ENCODE measurements at regions not wholly inside any gene's neighbourhood (a gene's known extent, or its start where the extent isn't known, plus 50 kb on each side); places are given as distances from the start of the nearest gene placed in this dataset.
"Not testable (repeated sequence)": the region's sequence is repeated elsewhere in the genome, so short reads cannot be mapped to it uniquely, and the experiment has no call there.

DNA sequence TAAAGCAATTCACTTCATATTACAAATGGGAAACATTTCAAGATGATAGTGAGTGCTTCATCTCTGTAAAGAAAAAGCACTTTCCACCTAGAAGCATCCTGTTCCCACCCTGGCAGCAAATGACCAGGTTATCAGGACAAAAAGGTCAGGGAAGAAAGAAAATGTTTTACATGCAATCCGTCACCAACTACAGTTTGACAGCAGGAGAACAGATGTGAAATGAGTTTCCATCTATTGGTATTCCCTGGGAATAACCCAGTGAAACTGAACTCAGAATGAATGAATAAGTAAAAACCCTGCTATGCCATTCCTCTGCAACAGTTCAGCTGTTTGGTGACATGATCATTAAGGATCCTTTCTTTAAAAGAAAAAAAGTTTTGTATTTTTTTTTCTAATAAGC lies 67.6 kb downstream of the HTR1A start:
- no peak for DNase-seq

DNA sequence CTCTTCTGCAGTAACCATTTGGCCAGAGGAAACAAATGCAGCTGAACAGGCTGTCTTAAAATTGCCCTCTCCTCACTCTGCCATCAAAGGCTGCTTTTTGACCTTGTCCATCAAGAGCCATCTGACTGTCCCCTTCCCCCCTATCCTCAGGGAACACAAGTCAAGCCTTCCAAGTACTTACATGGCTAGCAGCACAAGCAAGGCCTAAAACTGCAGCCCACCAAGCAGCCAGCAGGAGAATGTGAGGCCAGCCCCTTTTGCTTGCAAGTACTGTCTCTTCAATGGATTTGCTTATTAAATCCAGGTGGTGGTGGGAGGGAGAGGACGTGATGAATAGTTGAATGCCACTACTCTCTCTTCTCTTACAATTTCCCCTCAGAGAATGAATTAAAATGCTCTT lies 83.5 kb downstream of the HTR1A start:
- DNase-seq = no peak

DNA sequence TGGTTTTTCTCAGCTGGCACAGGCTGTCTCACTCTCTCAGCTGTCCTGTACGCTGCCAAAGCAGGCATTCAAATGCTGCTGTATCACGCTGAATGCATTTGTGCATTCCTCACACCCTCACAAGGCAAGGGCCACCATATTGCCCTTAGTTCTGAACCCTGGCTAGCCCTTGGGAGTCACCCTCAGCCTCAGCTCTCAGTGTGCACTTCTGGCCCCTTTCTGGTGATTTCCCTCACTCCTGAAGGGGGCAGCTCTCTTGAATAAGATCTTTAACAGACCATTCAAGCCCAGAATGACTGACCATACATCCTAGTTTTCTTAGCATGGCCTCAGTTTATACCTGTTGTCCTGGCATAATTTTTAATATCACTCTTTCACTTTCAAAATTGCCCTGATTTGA lies 84.3 kb downstream of the HTR1A start:
- DNase-seq = no peak

DNA sequence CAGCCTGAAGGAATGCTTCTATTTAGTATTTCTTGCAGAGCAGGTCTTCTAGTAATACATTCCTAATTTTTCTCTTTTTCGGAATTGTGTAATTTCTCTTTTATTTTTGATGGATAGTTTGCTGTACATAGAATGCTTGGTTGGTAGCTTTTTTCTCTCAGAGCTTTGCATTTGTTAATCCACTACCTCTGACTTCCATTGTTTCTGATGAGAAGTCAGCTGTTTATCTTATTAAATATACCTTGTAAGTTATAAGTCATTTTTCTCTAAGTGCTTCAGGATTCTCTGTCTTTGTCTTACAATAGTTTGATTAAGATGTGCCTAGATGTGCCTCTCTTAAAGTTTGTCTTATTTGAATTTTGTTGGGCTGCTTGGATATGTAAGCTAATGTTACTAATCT lies 101.9 kb downstream of the HTR1A start:
- DNase-seq = no peak

DNA sequence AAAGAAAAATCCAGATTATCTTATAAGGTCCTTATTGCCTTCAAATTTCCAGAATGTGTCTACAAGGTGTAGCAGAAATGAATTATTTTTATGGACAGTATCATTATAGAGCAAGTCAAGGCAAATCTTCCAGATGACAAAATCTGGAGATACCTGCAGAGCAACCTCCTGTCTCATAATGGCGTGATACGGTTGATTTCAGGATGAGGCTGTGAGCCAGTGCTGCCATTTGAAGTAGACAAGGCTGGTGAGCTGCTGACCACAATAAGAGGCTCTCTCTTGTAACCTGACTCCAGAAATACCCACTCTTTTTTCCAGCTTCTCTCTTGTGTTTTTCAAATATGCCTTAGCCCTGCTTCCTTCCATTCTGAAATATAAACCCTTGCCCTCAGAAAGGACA lies 108.2 kb downstream of the HTR1A start:
- no peak for DNase-seq

DNA sequence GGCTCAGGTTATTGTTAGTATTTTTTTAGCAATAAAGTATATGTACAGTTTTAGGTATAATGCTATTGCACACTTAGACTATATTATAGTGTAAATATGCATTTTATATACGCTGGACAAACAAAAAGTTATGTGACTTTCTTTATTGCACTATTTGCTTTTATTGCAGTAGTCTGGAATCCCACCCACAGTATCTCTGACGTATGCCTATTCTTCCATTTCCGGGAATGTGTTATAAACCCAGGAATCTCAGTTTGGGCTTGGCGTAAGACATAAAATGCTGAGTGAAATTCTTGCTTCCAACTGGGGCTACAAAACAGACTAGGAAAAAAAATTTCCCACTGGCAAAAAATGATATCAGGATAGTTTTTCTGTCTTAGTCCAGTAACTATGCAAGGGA lies 119.1 kb downstream of the HTR1A start:
- no peak for DNase-seq

DNA sequence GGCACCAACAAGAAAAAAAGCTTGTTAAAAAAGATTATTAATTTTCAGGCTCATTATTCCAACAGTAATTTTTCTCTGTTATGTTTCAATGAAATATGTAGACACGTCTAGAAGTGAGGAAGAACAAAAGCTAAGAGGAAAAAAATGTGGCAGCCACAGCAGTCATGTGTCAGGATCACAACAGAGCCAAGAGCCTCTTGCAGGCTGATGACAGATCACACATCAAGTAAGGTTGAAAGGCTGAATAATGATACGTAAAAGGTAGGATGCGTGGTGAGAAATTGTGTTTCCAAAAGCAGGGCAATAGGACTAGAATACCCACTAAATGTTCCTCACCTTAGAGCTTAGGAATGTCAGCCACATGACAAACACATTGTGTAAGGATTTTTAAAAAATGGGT lies 124.8 kb downstream of the HTR1A start:
- no peak for DNase-seq

DNA sequence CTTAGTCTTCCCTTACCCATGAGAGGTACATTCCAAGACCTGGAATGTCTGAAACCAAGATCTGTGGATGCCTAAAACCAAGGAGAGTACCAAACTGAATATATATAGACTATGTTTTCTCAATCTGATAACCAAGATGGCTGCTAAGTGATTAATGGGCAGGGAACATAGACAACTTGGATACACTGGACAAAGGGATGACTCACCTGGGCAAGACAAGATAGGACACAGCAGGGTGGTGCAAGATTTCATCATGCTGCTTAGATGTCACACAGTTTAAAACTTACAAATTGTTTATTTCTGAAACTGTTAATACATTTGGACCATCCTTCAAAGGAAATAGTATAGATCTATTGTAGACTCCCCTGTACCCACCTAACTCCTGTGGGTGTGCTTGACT lies 130.9 kb downstream of the HTR1A start:
- DNase-seq = no peak

DNA sequence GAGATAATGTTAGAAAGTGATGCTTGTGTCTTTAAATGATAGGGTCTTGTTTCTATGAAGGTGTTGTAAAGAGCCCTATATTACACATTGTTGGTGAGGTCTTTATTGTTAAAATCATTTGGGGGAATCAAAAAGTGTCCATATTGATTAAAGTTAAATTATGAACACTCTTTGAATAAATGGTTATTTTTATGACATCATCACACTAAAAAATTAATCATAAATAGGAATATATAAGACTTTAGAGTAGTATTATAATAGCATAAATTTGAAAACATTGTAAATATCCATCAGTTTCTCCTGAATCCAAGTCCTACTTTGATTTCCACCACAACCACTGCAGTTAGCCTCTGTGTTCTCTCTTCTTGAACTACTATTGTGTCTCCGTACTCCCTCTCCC lies 136.3 kb downstream of the HTR1A start:
- no peak for DNase-seq

DNA sequence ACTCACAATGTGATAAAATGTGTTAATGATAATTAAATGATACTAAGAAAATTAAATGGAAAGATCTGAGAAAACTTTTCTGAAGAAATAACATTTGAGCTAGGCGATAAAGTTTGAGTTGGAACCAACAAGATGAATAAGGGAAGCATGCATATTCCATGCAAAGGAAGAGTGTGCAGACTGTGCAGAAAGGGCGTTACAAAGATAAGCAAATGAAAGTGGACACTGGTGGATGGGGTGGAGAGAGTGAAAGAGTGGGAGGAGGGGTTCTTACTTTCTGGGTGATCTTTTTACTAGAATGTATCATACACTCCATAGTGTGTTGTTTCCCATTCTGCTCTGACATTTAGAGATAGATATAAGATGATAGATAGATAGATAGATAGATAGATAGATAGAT lies 138.7 kb downstream of the HTR1A start:
- no peak for DNase-seq

DNA sequence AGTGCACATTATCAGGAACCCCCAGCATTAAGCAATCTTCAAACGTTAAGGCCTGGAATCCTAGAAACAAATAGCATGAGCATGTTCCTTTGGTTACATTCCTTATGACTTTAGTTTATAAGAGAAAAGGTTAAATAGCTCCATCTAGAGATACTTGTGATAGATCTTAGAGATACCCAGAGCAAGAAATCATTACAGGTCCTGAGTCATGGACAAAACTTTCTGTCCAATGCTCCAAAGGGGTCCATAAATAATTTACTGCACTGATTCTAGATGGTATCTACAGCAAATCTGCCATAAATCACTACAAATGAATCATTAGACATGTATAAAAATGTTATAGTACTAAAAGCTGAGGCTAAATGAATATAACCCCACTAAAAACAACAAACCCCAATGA lies 139.6 kb downstream of the HTR1A start:
- DNase-seq = no peak

DNA sequence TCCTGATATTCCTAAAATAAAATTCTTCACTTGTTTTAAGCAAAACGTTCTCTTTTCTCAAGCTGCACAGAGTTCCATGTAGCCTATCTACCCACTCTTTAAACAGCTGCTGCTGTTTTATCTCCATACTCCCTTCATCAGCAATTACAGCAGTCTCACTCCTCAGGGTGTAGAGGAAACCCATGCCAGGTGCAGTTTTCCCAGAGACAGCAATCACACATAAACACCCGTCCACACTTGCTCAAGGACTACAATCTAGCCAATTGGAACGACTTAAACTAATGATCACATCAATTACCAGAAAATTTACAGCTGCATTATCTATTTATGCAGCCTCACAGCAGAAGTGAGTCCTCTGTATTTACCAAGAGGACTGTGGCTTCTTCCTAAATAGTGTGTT lies 141.7 kb downstream of the HTR1A start:
- DNase-seq = no peak

DNA sequence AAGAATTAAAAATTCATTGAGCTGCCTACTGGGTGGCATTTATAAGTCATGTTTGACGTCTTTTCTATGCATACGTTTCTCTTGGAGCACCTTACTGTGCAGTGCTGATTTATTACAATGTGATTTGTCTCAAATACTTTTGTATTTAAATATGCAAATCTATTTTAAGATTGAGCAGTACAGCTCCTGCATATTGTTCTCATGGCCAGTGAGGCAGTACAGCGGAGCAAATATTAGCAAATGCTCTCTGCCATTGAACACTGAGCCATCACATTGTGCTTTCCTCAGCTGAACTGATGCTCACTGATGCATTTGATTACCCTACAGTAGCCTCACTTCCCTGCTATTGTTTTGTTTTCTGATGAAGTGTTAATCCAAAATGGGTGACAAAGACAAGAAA lies 149.6 kb downstream of the HTR1A start:
- DNase-seq = no peak

DNA sequence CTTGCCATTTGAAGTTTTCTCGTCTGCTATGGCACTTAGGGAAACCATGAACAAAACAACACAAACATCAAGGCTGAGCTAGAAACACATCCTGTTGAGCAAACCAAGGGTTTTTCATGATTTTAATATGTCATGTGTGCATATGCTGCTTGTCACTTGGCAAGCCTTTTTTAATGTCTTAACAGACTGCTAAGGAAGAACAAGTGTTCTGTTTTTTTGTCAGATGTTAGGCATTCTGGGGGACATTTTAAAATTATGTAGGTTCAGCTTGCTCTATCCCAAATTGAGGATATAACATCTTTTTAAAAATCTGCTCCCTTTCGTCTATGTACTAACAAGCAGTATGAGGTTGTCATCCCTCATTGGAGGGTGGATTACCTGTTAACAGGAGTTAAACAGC lies 150.3 kb downstream of the HTR1A start:
- no peak for DNase-seq

DNA sequence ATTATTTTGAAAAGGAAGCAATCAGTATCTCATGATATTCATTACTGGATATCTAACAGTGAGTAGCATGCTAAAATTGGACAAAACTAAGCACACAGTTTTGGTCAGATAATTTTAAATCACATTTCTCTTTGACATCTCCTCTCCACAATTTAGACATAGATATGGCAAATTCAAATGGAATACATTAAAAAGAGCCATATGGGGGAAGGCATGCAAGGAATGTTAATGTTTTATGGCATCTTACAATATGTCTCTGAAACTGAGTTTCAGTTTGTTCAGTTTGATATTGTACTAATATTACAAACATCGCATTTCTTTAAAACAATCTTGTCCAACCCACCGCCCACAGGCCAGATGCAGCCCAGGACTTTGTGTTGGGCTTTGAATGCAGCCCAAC lies 151.0 kb downstream of the HTR1A start:
- no peak for DNase-seq

DNA sequence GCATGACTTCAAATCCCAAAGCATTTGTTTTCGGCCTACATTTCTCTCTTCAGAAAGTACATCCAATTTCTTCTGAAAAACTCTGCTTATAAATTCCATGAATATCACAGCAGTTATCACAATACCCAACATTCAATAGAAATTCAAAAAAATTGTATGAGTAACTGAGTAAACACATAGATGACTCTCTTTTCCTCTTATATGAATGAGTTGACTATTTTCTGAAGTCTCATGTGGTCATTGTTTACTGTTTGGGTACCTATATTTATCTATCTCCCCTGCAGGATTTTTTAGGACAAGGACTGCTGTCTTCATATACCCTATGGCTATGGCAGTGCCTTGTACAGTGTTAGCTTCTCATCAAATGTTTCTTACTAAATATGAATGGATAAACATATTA lies 157.1 kb downstream of the HTR1A start:
- DNase-seq = no peak

DNA sequence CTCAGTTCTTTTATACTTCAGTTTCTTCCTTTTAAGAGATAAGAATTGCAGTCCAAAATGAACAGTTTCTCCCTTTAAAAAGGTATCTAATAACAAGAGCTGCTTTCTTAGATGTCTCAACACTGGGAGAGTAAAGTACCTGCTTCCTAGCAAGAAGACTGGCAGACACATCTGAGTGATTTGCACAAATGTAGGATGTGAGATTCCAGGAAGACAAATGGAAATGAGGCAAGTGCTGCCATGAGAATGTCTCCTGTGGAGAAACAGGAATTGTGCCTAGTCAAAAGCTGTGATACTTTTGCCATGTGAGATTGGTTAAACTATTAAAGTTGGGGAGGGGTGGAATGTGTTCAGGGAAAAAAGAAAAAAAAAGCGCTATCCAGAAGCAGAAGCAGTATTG lies 159.1 kb downstream of the HTR1A start:
- DNase-seq = no peak

DNA sequence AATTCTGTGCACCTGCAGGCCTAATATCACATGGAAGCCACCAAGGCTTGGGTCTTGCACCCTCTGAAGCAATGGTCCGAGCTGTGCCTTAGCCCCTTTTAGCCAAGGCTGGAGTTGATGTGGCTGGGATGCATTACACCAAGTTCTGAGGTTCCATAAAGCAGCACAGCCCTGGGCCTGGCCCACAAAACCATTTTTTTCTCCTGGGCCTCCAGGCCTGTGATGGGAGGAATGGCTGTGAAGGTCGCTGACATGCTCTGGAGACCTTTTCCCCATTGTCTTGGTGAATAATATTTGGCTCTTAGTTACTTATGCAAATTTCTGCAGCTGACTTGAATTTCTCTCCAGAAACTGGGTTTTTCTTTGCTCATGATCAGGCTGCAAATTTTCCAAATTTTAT lies 167.3 kb downstream of the HTR1A start:
- no peak for DNase-seq

DNA sequence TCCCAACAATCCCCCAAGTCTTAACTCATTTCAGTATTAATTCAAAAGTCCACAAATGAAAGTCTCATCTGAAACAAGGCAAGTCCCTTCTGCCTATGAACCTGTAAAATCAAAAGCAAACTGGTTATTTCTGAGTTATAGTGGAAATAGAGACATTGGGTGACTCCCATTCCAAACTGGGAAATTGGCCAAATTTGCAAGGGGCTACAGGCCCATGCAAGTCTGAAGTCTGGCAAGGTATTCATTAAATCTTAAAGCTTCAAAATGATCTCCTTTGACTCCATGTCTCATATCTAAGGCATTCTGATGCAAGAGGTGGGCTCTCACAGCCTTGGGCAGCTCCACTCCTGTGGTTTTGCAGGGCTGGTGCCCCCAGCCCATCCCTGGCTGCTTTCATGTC lies 167.9 kb downstream of the HTR1A start:
- no peak for DNase-seq

DNA sequence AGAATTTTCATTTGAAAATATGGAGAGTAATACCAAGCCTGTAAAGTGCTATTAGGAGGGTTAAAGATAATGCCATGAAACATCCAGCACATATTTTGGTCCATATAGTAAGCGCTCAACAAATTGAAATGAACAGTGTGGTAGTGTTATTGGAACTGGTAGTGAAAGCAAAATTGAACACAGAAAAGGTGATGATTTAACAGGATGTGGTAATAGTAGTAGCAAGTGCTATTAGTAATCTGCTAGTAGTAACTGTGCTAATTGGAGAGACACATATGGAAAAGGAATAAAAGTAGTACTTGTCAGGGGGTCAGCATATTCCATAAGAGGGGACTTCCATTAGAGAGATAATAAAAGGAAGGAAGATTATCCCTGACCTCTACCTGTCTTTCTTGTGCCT lies 187.3 kb downstream of the HTR1A start:
- no peak for DNase-seq

DNA sequence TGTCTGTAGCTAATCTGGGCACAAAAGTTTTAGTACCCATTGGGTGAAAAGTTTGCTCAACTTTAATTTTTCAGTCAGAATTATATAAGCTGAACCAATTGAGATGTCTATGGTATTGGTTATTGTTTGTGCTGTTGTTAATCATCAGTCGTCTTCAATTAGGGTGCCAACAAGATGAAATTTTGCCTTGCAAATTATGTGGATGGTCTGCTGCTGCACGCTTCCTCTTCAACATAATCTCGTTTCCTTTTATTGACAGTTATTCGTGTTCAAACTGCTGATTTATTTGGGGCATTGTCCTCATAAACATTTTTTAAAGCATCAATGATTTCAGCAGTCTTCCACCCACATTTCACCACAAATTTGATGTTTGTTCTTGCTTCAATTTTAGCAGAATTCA lies 194.0 kb downstream of the HTR1A start:
- DNase-seq = no peak

DNA sequence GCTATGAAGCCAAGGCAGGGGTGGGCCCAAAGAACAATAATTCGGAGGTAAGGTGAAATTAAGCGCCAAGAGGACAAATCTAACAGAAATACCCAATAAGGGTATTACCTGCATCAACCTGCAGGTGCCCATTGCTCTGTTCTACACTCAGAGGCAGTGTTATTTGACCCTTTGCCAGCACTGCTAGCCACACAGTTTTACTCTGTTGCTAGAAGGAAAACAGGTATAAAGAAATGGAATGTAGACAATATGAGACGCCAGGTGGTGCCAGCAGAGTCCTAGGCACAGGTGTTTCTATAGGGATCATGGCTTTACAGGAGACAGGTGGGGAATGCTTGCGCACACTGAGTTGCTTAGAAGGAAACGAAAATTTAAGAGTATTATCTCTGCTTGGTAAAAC lies 201.3 kb downstream of the HTR1A start:
- no peak for DNase-seq

DNA sequence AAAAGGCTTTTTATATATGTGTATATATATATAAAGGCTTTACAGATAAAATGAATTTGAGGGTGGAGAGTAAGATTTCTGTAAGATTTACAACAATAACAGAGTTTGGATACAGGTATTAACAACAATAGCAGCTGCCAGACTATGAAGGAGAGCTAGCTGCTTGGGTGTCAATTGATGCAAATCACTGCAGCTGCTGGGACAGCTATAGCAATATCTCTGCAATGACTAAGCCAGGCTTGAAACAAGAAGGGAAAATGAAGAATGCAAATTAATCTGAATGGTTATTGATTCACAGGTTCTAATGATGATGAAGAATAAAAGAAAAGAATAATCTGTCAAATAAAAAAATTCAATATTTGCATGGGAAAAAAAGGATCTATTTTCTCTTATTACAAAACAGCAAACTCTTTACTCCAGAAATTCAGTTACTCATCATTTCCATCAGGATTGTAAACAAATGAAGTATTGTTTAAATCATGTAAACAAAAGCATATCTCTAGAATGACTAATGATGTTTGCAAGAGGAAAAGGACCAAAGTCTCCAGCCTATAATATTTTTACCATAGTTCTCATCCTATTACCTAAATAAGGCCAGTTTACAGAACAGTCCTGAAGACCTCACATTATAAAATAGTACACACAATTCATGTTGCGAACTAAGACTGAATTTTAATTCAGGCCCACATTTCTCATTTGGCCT lies 219.0 kb downstream of the HTR1A start:
- no peak for DNase-seq

DNA sequence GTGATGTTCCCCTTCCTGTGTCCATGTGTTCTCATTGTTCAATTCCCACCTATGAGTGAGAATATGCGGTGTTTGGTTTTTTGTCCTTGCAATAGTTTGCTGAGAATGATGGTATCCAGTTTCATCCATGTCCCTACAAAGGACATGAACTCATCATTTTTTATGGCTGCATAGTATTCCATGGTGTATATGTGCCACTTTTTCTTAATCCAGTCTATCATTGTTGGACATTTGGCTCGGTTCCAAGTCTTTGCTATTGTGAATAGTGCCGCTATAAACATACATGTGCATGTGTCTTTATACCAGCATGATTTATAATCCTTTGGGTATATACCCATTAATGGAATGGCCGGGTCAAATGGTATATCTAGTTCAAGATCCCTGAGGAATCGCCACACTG lies 229.4 kb downstream of the HTR1A start:
- DNase-seq = not testable (repeated sequence)

DNA sequence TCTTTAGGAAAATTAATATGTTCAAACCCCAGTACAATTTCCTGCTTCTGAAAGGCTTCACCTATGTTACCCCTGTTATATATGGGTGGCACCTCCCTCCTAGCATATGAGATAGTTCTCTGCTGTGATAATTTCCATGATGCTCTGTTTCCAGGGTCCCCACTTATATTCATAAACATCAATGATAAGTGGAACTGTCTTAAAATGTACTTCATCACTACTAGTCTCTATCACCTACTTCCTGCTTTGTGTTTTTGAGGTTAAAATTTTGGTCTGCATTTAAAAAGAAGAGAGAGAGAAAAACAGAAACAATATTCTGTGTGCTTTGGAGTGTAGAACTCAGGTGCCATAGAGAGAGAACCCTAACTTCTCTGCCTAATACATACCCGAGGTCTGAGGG lies 234.7 kb downstream of the HTR1A start:
- DNase-seq = no peak

DNA sequence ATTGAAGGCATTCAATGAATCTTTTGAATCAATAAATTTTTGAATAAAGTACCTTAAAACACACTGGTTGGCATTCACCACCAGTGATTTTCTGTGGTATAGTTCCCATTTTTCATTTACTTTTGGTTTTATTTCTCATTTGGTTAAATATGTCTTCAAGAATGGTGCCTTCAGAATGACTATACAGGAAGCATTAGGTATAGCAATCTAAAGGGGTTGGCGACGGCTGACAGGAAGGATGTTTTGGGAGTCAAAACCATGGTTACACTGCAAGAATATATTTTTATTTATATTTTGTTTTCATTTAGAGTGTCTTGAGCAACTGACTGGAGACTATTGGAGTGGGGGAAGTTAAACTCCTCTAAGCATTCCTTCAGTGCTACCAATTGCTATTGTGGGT lies 235.7 kb downstream of the HTR1A start:
- no peak for DNase-seq

All from NCI-H1092 (cell line).